OCI-LY7 (cell line): ENCODE measurements at regions not wholly inside any gene's neighbourhood (a gene's known extent, or its start where the extent isn't known, plus 50 kb on each side); places are given as distances from the start of the nearest gene placed in this dataset.

Experiments
- BruUV-seq: library from RNA; stranded (reverse); fragments of 400-500 nt; replicated peaks from 2 replicates; lab custom pipeline; 2021; lab: Mats Ljungman, UMichigan
- CTCF ChIA-PET: fragments of 300-600 bp; sonication (Branson Sonifier 250); formaldehyde crosslinking; loops from one replicate; lab custom pipeline; 2022; ENCODE audit warnings: antibody characterized with exemption; ENCODE audit not compliant: unreplicated experiment; lab: Charles Lee
- POLR2A ChIA-PET: fragments of 300-600 bp; sonication (Branson Sonifier 250); formaldehyde crosslinking; loops from one replicate; lab custom pipeline; 2022; ENCODE audit warnings: antibody characterized with exemption; lab: Charles Lee
- DNase-seq: peaks from one replicate; pipeline ENCODE4 v3.0.0-alpha.2; 2015; ENCODE audit warnings: low spot score
- H2AFZ ChIP-seq: fragments of 200-600 bp; sonication (generic), shearing (Covaris generic); 2 replicates; pipeline ENCODE4 v1.6.1; 2014; ENCODE audit warnings: mild to moderate bottlenecking, antibody characterized with exemption, low read length, moderate library complexity
- H3K27ac ChIP-seq: fragments of 200-600 bp; sonication (generic); 2 replicates; pipeline ENCODE4 v1.5.1; 2014; ENCODE audit warnings: mixed run types, low read depth, mild to moderate bottlenecking, moderate library complexity, low read length, inconsistent platforms; ENCODE audit not compliant: poor library complexity, severe bottlenecking
- H3K36me3 ChIP-seq: fragments of 200-600 bp; sonication (generic); 2 replicates; pipeline ENCODE4 v1.6.1; 2014; ENCODE audit warnings: mild to moderate bottlenecking, antibody characterized with exemption, low read length, moderate library complexity, mixed read lengths; ENCODE audit not compliant: insufficient read depth
- H3K4me1 ChIP-seq: fragments of 200-600 bp; sonication (generic); 2 replicates; pipeline ENCODE4 v1.5.1; 2014; ENCODE audit warnings: mild to moderate bottlenecking, low read length; ENCODE audit not compliant: insufficient read depth, poor library complexity, severe bottlenecking
- H3K4me2 ChIP-seq: fragments of 200-600 bp; sonication (generic); 2 replicates; pipeline ENCODE4 v1.6.1; 2014; ENCODE audit warnings: mild to moderate bottlenecking, low read length
- H3K4me3 ChIP-seq: fragments of 200-600 bp; sonication (generic); 2 replicates; pipeline ENCODE4 v1.5.1; 2014; ENCODE audit warnings: mild to moderate bottlenecking, low read depth, low read length; ENCODE audit not compliant: poor library complexity, severe bottlenecking
- H3K79me2 ChIP-seq: fragments of 200-600 bp; sonication (generic); 2 replicates; pipeline ENCODE4 v1.6.1; 2016; ENCODE audit warnings: low read depth, mild to moderate bottlenecking, low read length, moderate library complexity, mixed read lengths; ENCODE audit not compliant: insufficient read depth
- H3K9me2 ChIP-seq: fragments of 200-600 bp; sonication (generic); 2 replicates; pipeline ENCODE4 v1.6.1; 2016; ENCODE audit warnings: mild to moderate bottlenecking, low read length, mixed read lengths; ENCODE audit not compliant: insufficient read depth
- H3K9me3 ChIP-seq: fragments of 200-600 bp; sonication (generic); 2 replicates; pipeline ENCODE4 v1.6.1; 2014; ENCODE audit warnings: mild to moderate bottlenecking, mixed run types, low read length, mixed read lengths
- H4K20me1 ChIP-seq: fragments of 200-600 bp; sonication (generic); 2 replicates; pipeline ENCODE4 v1.6.1; 2014; ENCODE audit warnings: mild to moderate bottlenecking, antibody characterized with exemption, low read length, moderate library complexity, mixed read lengths; ENCODE audit not compliant: insufficient read depth
- CTCF ChIP-seq: fragments of 200-600 bp; sonication (generic); conservative IDR thresholded peaks from 2 replicates; pipeline ENCODE4 v1.5.1; 2014; ENCODE audit warnings: mild to moderate bottlenecking, antibody characterized with exemption, low read length, moderate library complexity, mixed read lengths
- EZH2phosphoT487 ChIP-seq: fragments of 200-600 bp; sonication (generic); IDR thresholded peaks from 2 replicates; pipeline ENCODE4 v1.6.1; 2018; ENCODE audit warnings: low read depth, borderline replicate concordance, mild to moderate bottlenecking, mixed run types, antibody characterized with exemption, low read length, moderate library complexity, mixed read lengths
- intact Hi-C: fragments of 100-400 bp; cut with micrococcal nuclease; formaldehyde crosslinking; loops from one replicate; pipeline ENCODE4 v1.10.0; 2022; ENCODE audit not compliant: unreplicated experiment

GRCh38 chr10:44853148-44853734, 57.9 kb upstream of the TMEM72 start:
- DNase-seq, result no peak
- ChIA-PET CTCF (no interaction called here), POLR2A (no interaction called here)
- Histone ChIP-seq H4K20me1 (no peaks in the 10 kb centered on the region), H3K36me3 (no peaks in the 10 kb centered on the region), H3K4me2 (no peak overlapping the region), H3K27ac (no peak overlapping the region), H3K9me3 (no peaks in the 10 kb centered on the region), H2AFZ (no peak overlapping the region), H3K4me1 (no peaks in the 10 kb centered on the region), H3K79me2 (no peaks in the 10 kb centered on the region), H3K4me3 (no peak overlapping the region), H3K9me2 (no peaks in the 10 kb centered on the region)
- no peak for TF ChIP-seq EZH2phosphoT487
- TF ChIP-seq CTCF, result no peak
- BruUV-seq, result no TSS peak
- intact Hi-C loops, result no loop called here

DNA sequence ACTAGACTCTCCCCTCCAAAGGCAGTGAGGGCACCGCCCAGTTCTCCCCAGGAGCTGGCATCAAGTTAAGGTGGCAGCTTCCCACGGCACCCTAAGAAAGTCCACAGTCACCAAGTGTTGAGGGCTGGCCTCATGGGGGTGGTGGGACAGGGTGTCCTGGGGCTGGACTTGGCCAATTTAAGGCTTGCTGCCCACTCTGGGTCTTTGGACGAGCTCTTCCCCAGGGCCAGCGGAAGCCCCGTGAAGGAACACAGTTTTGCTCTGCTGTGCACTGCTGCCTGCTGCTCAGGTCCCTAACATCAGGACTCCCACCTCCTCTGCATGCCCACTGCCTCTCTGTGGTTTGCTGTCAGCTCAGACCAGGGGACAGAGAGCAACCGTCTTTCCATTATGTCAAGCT, 57.3 kb upstream of the TMEM72 start:
- Histone ChIP-seq H3K9me2 (no peaks in the 10 kb centered on the region), H4K20me1 (no peaks in the 10 kb centered on the region), H3K4me1 (no peaks in the 10 kb centered on the region), H2AFZ (no peak overlapping the region), H3K79me2 (no peaks in the 10 kb centered on the region), H3K4me3 (no peak overlapping the region), H3K4me2 (no peak overlapping the region), H3K27ac (no peak overlapping the region), H3K36me3 (no peaks in the 10 kb centered on the region), H3K9me3 (no peaks in the 10 kb centered on the region)
- ChIA-PET CTCF (no interaction called here), POLR2A (no interaction called here)
- DNase-seq, result no peak
- intact Hi-C loops, result no loop called here
- BruUV-seq, result no TSS peak
- TF ChIP-seq CTCF (no peak), EZH2phosphoT487 (no peak)

DNA sequence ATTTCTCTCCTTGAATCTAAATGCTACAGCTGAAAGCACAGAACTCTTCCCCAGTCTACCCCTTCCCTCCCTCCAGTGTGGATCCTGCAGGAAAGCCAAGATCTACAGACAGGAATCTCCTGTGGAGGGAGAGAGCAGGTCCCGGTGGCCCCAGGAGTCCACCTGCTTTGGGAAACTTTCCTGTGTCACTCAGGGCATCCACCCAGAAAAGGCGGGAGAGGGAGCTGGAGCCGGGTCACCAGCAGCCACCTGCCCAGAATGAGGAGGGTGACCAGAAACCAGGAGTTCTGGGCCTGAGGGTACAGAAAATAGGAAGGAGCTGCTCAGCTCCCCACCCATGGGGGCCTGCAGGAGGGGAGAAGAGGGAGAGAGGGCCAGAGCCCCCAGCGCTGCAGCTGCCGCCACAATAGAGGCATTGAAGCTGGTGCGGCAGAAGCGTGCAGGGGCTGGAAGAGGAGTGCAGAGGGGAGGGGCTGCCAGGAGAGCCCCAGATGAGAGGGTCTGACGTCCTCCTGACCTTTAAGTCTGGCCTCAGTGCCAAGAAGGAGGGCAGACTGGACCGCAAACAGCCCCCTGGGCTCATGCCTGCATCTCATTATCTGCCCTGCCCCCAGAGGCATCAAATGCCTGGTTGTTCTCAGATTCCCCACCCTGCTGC, 56.3 kb upstream of the TMEM72 start:
- no peaks in the 10 kb centered on the region for H3K36me3 ChIP-seq
- H4K20me1 ChIP-seq, result no peaks in the 10 kb centered on the region
- H3K9me3 ChIP-seq, result no peaks in the 10 kb centered on the region
- H3K4me3 ChIP-seq, result no peak overlapping the region
- DNase-seq, result no peak
- no peak overlapping the region for H2AFZ ChIP-seq
- ChIA-PET POLR2A (interaction anchor here (1.0 kb wide), 1 partner anchor 10 kb away, joined by 3 read pairs; no protein-coding TSS in a partner anchor), CTCF (no interaction called here)
- no TSS peak for BruUV-seq
- H3K4me2 ChIP-seq, result no peak overlapping the region
- H3K27ac ChIP-seq, result no peak overlapping the region
- no peaks in the 10 kb centered on the region for H3K9me2 ChIP-seq
- H3K4me1 ChIP-seq, result no peaks in the 10 kb centered on the region
- no peaks in the 10 kb centered on the region for H3K79me2 ChIP-seq
- intact Hi-C loops, result no loop called here
- no peak for TF ChIP-seq EZH2phosphoT487
- no peak for TF ChIP-seq CTCF
